GM23338 (cell line): ENCODE measurements at regions not wholly inside any gene's neighbourhood (a gene's known extent, or its start where the extent isn't known, plus 50 kb on each side); places are given as distances from the start of the nearest gene placed in this dataset.

ENCODE experiments used
- ATAC-seq: fragments of 200-7000 bp; cut with Tn5 transposase; 3 replicates; pipeline ENCODE4 v1.9.1; 2020
- DNase-seq: peaks from one replicate; pipeline ENCODE4 v3.0.0-alpha.2; 2015; ENCODE audit warnings: low spot score
- H2AFZ ChIP-seq: fragments of 200-600 bp; sonication (generic); 2 replicates; pipeline ENCODE4 v1.8.0; 2016; ENCODE audit warnings: antibody characterized with exemption, mild to moderate bottlenecking, moderate library complexity
- H3F3A ChIP-seq: fragments of 200-600 bp; sonication (generic); replicated peaks from 2 replicates; pipeline ENCODE4 v1.8.0; 2017; ENCODE audit warnings: antibody characterized with exemption, mixed run types, low read depth
- H3K27ac ChIP-seq: fragments of 200-600 bp; sonication (generic); 2 replicates; pipeline ENCODE4 v1.6.1; 2016; ENCODE audit warnings: low read depth
- H3K27me3 ChIP-seq: fragments of 200-600 bp; sonication (generic); 2 replicates; pipeline ENCODE4 v1.8.0; 2016; ENCODE audit warnings: mild to moderate bottlenecking, mixed run types, moderate library complexity; ENCODE audit not compliant: insufficient read depth
- H3K36me3 ChIP-seq: fragments of 200-600 bp; sonication (generic); 2 replicates; pipeline ENCODE4 v1.8.0; 2016; ENCODE audit warnings: mild to moderate bottlenecking; ENCODE audit not compliant: insufficient read depth
- H3K4me1 ChIP-seq: fragments of 200-600 bp; sonication (generic); 2 replicates; pipeline ENCODE4 v1.8.0; 2016; ENCODE audit warnings: mild to moderate bottlenecking, moderate library complexity; ENCODE audit not compliant: insufficient read depth
- H3K4me2 ChIP-seq: fragments of 200-600 bp; sonication (generic); 2 replicates; pipeline ENCODE4 v1.7.1; 2017; ENCODE audit warnings: mixed run types
- H3K4me3 ChIP-seq: fragments of 200-600 bp; sonication (generic); 2 replicates; pipeline ENCODE4 v1.6.1; 2016; ENCODE audit warnings: mixed run types
- H3K79me2 ChIP-seq: fragments of 200-600 bp; sonication (generic); replicated peaks from 2 replicates; pipeline ENCODE4 v1.8.0; 2017; ENCODE audit warnings: mild to moderate bottlenecking; ENCODE audit not compliant: insufficient read depth
- H3K9me2 ChIP-seq: fragments of 200-600 bp; sonication (generic); 2 replicates; pipeline ENCODE4 v1.8.0; 2017; ENCODE audit not compliant: insufficient read depth
- H4K20me1 ChIP-seq: fragments of 200-600 bp; sonication (generic); replicated peaks from 2 replicates; pipeline ENCODE4 v1.8.0; 2017; ENCODE audit warnings: mild to moderate bottlenecking; ENCODE audit not compliant: insufficient read depth
- H3K27ac Mint-ChIP-seq: 2 replicates; pipeline ENCODE4 v1.8.0; 2020; ENCODE audit warnings: inconsistent platforms, mild to moderate bottlenecking, moderate library complexity, mixed read lengths
- H3K27me3 Mint-ChIP-seq: 3 replicates; pipeline ENCODE4 v1.8.0; 2022; ENCODE audit warnings: low read depth, mild to moderate bottlenecking, moderate library complexity, mixed read lengths, inconsistent platforms; ENCODE audit not compliant: insufficient read depth, poor library complexity
- H3K36me3 Mint-ChIP-seq: 3 replicates; pipeline ENCODE4 v1.8.0; 2021; ENCODE audit warnings: low read depth, mild to moderate bottlenecking, inconsistent platforms, moderate library complexity, mixed read lengths
- H3K4me1 Mint-ChIP-seq: 3 replicates; pipeline ENCODE4 v1.8.0; 2020; ENCODE audit warnings: mild to moderate bottlenecking, inconsistent platforms, mixed read lengths
- H3K4me3 Mint-ChIP-seq: 3 replicates; pipeline ENCODE4 v1.8.0; 2021; ENCODE audit warnings: moderate library complexity, mild to moderate bottlenecking, inconsistent platforms, mixed read lengths
- H3K9me3 Mint-ChIP-seq: 3 replicates; pipeline ENCODE4 v1.8.0; 2020; ENCODE audit warnings: moderate library complexity, mild to moderate bottlenecking, inconsistent platforms, mixed read lengths
- CREB1 ChIP-seq: fragments of 250-450 bp; sonication (Bioruptor Pico); IDR thresholded peaks from 2 replicates; pipeline ENCODE4 v1.5.0; 2020; ENCODE audit warnings: low read depth, mild to moderate bottlenecking, moderate library complexity
- ETS1 ChIP-seq: IDR thresholded peaks from 2 replicates; pipeline ENCODE4 v1.6.1; 2016; ENCODE audit warnings: antibody characterized with exemption
- EZH2 ChIP-seq: fragments of 200-600 bp; sonication (generic); IDR thresholded peaks from one replicate; pipeline ENCODE4 v1.8.0; 2017; ENCODE audit warnings: antibody characterized with exemption, mild to moderate bottlenecking, low read depth; ENCODE audit not compliant: unreplicated experiment
- EZH2phosphoT487 ChIP-seq: fragments of 200-600 bp; sonication (generic); IDR thresholded peaks from one replicate; pipeline ENCODE4 v1.8.1; 2018; ENCODE audit warnings: antibody characterized with exemption; ENCODE audit not compliant: unreplicated experiment
- NANOG ChIP-seq: IDR thresholded peaks from 2 replicates; pipeline ENCODE4 v1.6.1; 2016; ENCODE audit warnings: antibody characterized with exemption, borderline replicate concordance
- STAT1 ChIP-seq: IDR thresholded peaks from one replicate; pipeline ENCODE4 v1.6.1; 2016; ENCODE audit warnings: antibody characterized with exemption; ENCODE audit not compliant: unreplicated experiment
- ZNF114 ChIP-seq: fragments of 250-450 bp; sonication (Bioruptor Pico); IDR thresholded peaks from 2 replicates; pipeline ENCODE4 v1.5.0; 2020; ENCODE audit warnings: mild to moderate bottlenecking, moderate library complexity
- ZNF331 ChIP-seq: fragments of 250-450 bp; sonication (Bioruptor Pico); IDR thresholded peaks from 2 replicates; pipeline ENCODE4 v1.5.0; 2020; ENCODE audit warnings: low read depth, mild to moderate bottlenecking, moderate library complexity
- TF ChIP-seq, protein P1 (sequence below): IDR thresholded peaks from one replicate; pipeline ENCODE4 v1.6.1; 2018; ENCODE audit warnings: antibody characterized with exemption; ENCODE audit not compliant: unreplicated experiment
- TF ChIP-seq, protein P2 (sequence below), 2 experiments: fragments of 200-600 bp in 1 of 2; sonication (generic) in 1 of 2; conservative IDR thresholded peaks; 2 replicates each; pipeline versions ENCODE4 v1.5.1 to v1.6.1; 2016 to 2017; ENCODE audit warnings: antibody characterized with exemption in 2 of 2, low read depth in 2 of 2, mild to moderate bottlenecking in 2 of 2, moderate library complexity in 1 of 2
- TF ChIP-seq, protein P3 (sequence below): fragments of 250-450 bp; sonication (Bioruptor Pico); IDR thresholded peaks from 2 replicates; pipeline ENCODE4 v1.5.0; 2020; ENCODE audit warnings: mild to moderate bottlenecking, moderate library complexity

DNA sequence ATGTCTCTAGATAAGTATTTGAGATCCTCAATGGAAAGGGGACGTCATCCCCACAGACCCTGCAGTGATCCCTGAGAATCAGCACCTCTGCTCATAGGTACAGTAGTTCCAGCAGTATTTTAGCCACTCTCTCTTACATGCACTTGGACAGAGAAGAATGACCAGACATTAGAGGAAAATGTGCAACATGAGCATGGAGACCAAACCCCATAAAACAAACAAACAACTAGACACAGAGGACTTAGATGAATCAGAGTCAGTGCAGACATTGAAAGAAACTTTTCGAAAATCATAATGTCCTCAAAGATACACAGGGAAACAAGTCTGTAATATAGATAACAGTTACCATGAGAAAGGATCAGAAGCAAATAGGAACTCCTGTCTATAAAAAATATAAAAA is 108.2 kb downstream of the LYPLAL1 start (continued):
- TF ChIP-seq ETS1: no peak
- TF ChIP-seq ZNF114 (CRISPR knock-in tag): no peak
- TF ChIP-seq EZH2: no peak
- no peak for TF ChIP-seq NANOG
- TF ChIP-seq STAT1: no peak
- TF ChIP-seq EZH2phosphoT487: no peak

- Histone ChIP-seq H4K20me1 (no peaks in the 10 kb centered on the region), H3K4me3 (no peak overlapping the region), H3K36me3 (no peaks in the 10 kb centered on the region), H3F3A (no peaks in the 10 kb centered on the region), H2AFZ (no peak overlapping the region), H3K4me1 (no peaks in the 10 kb centered on the region), H3K4me2 (no peak overlapping the region), H3K27ac (no peak overlapping the region), H3K79me2 (no peaks in the 10 kb centered on the region), H3K9me2 (no peaks in the 10 kb centered on the region; the same call in 1 of the 2 replicates), H3K27me3 (no peaks in the 10 kb centered on the region)
- H3K36me3 Mint-ChIP-seq: no peaks in the 10 kb centered on the region
- H3K4me3 Mint-ChIP-seq: no peak overlapping the region
- H3K9me3 Mint-ChIP-seq: no peaks in the 10 kb centered on the region
- H3K4me1 Mint-ChIP-seq: no peaks in the 10 kb centered on the region
- ATAC-seq: no peak
- H3K27ac Mint-ChIP-seq: no peak overlapping the region
- H3K27me3 Mint-ChIP-seq: peaks cover 6% of the 10 kb centered on the region
- DNase-seq: no peak
- TF ChIP-seq ZNF331 (CRISPR knock-in tag) (no peak), EZH2 (no peak), CREB1 (CRISPR knock-in tag) (no peak), ZNF114 (CRISPR knock-in tag) (no peak)
- TF ChIP-seq, protein P1, sequence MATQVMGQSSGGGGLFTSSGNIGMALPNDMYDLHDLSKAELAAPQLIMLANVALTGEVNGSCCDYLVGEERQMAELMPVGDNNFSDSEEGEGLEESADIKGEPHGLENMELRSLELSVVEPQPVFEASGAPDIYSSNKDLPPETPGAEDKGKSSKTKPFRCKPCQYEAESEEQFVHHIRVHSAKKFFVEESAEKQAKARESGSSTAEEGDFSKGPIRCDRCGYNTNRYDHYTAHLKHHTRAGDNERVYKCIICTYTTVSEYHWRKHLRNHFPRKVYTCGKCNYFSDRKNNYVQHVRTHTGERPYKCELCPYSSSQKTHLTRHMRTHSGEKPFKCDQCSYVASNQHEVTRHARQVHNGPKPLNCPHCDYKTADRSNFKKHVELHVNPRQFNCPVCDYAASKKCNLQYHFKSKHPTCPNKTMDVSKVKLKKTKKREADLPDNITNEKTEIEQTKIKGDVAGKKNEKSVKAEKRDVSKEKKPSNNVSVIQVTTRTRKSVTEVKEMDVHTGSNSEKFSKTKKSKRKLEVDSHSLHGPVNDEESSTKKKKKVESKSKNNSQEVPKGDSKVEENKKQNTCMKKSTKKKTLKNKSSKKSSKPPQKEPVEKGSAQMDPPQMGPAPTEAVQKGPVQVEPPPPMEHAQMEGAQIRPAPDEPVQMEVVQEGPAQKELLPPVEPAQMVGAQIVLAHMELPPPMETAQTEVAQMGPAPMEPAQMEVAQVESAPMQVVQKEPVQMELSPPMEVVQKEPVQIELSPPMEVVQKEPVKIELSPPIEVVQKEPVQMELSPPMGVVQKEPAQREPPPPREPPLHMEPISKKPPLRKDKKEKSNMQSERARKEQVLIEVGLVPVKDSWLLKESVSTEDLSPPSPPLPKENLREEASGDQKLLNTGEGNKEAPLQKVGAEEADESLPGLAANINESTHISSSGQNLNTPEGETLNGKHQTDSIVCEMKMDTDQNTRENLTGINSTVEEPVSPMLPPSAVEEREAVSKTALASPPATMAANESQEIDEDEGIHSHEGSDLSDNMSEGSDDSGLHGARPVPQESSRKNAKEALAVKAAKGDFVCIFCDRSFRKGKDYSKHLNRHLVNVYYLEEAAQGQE: no peak
- TF ChIP-seq, protein P2, sequence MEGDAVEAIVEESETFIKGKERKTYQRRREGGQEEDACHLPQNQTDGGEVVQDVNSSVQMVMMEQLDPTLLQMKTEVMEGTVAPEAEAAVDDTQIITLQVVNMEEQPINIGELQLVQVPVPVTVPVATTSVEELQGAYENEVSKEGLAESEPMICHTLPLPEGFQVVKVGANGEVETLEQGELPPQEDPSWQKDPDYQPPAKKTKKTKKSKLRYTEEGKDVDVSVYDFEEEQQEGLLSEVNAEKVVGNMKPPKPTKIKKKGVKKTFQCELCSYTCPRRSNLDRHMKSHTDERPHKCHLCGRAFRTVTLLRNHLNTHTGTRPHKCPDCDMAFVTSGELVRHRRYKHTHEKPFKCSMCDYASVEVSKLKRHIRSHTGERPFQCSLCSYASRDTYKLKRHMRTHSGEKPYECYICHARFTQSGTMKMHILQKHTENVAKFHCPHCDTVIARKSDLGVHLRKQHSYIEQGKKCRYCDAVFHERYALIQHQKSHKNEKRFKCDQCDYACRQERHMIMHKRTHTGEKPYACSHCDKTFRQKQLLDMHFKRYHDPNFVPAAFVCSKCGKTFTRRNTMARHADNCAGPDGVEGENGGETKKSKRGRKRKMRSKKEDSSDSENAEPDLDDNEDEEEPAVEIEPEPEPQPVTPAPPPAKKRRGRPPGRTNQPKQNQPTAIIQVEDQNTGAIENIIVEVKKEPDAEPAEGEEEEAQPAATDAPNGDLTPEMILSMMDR (conservative IDR thresholded peaks at IDR 0.05; ENCODE audit: low read depth in 2 of 2): no peak
- TF ChIP-seq, protein P3, sequence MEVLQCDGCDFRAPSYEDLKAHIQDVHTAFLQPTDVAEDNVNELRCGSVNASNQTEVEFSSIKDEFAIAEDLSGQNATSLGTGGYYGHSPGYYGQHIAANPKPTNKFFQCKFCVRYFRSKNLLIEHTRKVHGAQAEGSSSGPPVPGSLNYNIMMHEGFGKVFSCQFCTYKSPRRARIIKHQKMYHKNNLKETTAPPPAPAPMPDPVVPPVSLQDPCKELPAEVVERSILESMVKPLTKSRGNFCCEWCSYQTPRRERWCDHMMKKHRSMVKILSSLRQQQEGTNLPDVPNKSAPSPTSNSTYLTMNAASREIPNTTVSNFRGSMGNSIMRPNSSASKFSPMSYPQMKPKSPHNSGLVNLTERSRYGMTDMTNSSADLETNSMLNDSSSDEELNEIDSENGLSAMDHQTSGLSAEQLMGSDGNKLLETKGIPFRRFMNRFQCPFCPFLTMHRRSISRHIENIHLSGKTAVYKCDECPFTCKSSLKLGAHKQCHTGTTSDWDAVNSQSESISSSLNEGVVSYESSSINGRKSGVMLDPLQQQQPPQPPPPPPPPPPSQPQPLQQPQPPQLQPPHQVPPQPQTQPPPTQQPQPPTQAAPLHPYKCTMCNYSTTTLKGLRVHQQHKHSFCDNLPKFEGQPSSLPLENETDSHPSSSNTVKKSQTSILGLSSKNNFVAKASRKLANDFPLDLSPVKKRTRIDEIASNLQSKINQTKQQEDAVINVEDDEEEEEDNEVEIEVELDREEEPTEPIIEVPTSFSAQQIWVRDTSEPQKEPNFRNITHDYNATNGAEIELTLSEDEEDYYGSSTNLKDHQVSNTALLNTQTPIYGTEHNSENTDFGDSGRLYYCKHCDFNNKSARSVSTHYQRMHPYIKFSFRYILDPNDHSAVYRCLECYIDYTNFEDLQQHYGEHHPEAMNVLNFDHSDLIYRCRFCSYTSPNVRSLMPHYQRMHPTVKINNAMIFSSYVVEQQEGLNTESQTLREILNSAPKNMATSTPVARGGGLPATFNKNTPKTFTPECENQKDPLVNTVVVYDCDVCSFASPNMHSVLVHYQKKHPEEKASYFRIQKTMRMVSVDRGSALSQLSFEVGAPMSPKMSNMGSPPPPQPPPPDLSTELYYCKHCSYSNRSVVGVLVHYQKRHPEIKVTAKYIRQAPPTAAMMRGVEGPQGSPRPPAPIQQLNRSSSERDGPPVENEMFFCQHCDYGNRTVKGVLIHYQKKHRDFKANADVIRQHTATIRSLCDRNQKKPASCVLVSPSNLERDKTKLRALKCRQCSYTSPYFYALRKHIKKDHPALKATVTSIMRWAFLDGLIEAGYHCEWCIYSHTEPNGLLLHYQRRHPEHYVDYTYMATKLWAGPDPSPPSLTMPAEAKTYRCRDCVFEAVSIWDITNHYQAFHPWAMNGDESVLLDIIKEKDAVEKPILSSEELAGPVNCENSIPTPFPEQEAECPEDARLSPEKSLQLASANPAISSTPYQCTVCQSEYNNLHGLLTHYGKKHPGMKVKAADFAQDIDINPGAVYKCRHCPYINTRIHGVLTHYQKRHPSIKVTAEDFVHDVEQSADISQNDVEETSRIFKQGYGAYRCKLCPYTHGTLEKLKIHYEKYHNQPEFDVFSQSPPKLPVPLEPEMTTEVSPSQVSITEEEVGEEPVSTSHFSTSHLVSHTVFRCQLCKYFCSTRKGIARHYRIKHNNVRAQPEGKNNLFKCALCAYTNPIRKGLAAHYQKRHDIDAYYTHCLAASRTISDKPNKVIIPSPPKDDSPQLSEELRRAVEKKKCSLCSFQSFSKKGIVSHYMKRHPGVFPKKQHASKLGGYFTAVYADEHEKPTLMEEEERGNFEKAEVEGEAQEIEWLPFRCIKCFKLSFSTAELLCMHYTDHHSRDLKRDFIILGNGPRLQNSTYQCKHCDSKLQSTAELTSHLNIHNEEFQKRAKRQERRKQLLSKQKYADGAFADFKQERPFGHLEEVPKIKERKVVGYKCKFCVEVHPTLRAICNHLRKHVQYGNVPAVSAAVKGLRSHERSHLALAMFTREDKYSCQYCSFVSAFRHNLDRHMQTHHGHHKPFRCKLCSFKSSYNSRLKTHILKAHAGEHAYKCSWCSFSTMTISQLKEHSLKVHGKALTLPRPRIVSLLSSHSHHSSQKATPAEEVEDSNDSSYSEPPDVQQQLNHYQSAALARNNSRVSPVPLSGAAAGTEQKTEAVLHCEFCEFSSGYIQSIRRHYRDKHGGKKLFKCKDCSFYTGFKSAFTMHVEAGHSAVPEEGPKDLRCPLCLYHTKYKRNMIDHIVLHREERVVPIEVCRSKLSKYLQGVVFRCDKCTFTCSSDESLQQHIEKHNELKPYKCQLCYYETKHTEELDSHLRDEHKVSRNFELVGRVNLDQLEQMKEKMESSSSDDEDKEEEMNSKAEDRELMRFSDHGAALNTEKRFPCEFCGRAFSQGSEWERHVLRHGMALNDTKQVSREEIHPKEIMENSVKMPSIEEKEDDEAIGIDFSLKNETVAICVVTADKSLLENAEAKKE (CRISPR knock-in tag): no peak
Measured at GRCh38 chr1:219279017-219279770, 105.5 kb downstream of the LYPLAL1 start.
